ENCODE measurements at regions not wholly inside any gene's neighbourhood (a gene's known extent, or its start where the extent isn't known, plus 50 kb on each side); places are given as distances from the start of the nearest gene placed in this dataset.

GRCh38 chr22:49166211-49166610, 661.5 kb downstream of the BRD1 start:
- no peak for DNase-seq

GRCh38 chr22:49164773-49165320, 662.8 kb downstream of the BRD1 start:
- DNase-seq: no peak

GRCh38 chr22:49163960-49164690, 663.5 kb downstream of the BRD1 start:
- DNase-seq: no peak

- no peak for DNase-seq
These were observed 664.3 kb downstream of the BRD1 start for GRCh38 chr22:49163258-49163959.

GRCh38 chr22:49162841-49163240, 664.8 kb downstream of the BRD1 start:
- DNase-seq: no peak

- no peak for DNase-seq
These were observed 666.4 kb downstream of the BRD1 start for GRCh38 chr22:49161002-49161850.

- no peak for DNase-seq
These were observed 667.2 kb downstream of the BRD1 start for GRCh38 chr22:49160261-49161001.

GRCh38 chr22:49159711-49160110, 668.0 kb downstream of the BRD1 start:
- DNase-seq: no peak

- no peak for DNase-seq
These were observed 668.7 kb downstream of the BRD1 start for GRCh38 chr22:49158741-49159564.

- DNase-seq: no peak
These were observed 669.9 kb downstream of the BRD1 start for GRCh38 chr22:49157529-49158339.

GRCh38 chr22:49156662-49157285, 670.9 kb downstream of the BRD1 start:
- no peak for DNase-seq

- no peak for DNase-seq
These were observed 671.7 kb downstream of the BRD1 start for GRCh38 chr22:49155770-49156580.

- no peak for DNase-seq
These were observed 672.5 kb downstream of the BRD1 start for GRCh38 chr22:49155039-49155769.

GRCh38 chr22:49154433-49154832, 673.2 kb downstream of the BRD1 start:
- no peak for DNase-seq

GRCh38 chr22:49153921-49154320, 673.8 kb downstream of the BRD1 start:
- DNase-seq: no peak

- DNase-seq: no peak
These were observed 674.5 kb downstream of the BRD1 start for GRCh38 chr22:49152939-49153770.

Measured in hypothalamus (tissue), 51 donors.